ENCODE measurements at regions not wholly inside any gene's neighbourhood (a gene's known extent, or its start where the extent isn't known, plus 50 kb on each side); places are given as distances from the start of the nearest gene placed in this dataset.

DNA sequence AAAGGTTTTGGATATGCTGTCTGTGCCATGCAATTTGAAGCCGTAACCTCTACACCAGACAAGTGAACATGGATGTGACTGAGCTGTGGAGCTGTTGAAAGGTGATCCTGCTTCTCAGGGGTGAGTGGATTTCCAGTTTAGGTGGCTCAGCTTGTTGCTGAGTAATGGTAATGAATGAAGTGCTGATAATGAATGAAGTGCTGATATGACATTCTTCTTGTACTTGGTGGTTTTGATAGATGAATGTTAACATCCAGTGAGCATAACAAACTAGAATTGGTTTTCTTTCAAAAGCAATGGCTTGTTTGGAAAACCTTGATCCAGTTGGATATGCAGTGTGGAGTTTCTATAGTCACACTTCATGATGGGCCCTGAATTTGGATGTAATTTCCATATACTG is 89.7 kb upstream of the FZD8 start:
- no peak for TF ChIP-seq SMC3 (IDR thresholded peaks at IDR 0.05; ENCODE audit: low read depth, low read length)
- TF ChIP-seq, protein P1, sequence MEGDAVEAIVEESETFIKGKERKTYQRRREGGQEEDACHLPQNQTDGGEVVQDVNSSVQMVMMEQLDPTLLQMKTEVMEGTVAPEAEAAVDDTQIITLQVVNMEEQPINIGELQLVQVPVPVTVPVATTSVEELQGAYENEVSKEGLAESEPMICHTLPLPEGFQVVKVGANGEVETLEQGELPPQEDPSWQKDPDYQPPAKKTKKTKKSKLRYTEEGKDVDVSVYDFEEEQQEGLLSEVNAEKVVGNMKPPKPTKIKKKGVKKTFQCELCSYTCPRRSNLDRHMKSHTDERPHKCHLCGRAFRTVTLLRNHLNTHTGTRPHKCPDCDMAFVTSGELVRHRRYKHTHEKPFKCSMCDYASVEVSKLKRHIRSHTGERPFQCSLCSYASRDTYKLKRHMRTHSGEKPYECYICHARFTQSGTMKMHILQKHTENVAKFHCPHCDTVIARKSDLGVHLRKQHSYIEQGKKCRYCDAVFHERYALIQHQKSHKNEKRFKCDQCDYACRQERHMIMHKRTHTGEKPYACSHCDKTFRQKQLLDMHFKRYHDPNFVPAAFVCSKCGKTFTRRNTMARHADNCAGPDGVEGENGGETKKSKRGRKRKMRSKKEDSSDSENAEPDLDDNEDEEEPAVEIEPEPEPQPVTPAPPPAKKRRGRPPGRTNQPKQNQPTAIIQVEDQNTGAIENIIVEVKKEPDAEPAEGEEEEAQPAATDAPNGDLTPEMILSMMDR (conservative IDR thresholded peaks at IDR 0.05; ENCODE audit: low read depth, low read length) = no peak
- TF ChIP-seq MAFK (IDR thresholded peaks at IDR 0.05; ENCODE audit: low read depth, low read length) = peak; percentile 55
- no peak for TF ChIP-seq CEBPB (IDR thresholded peaks at IDR 0.05; ENCODE audit: low read depth, low read length)

Data from IMR-90 (cell line).